ENCODE measurements at regions not wholly inside any gene's neighbourhood (a gene's known extent, or its start where the extent isn't known, plus 50 kb on each side); places are given as distances from the start of the nearest gene placed in this dataset.

GRCh38 chr3:83928391-83928790 lies 1030.4 kb upstream of the CADM2 start:
- FAIRE-seq (no peak), DNase-seq (ENCODE audit: insufficient read length, low spot score) (no peak)
- no peak for TF ChIP-seq POLR2A (IDR thresholded peaks at IDR 0.05; ENCODE audit: low read depth, low read length)

- FAIRE-seq (no peak), DNase-seq (ENCODE audit: insufficient read length, low spot score) (no peak)
- no peak for TF ChIP-seq POLR2A (IDR thresholded peaks at IDR 0.05; ENCODE audit: low read depth, low read length)
Observed at GRCh38 chr3:83928903-83929302, 1029.9 kb upstream of the CADM2 start.

- FAIRE-seq (peak; percentile 36), DNase-seq (ENCODE audit: insufficient read length, low spot score) (no peak)
- TF ChIP-seq POLR2A (IDR thresholded peaks at IDR 0.05; ENCODE audit: low read depth, low read length) = no peak
Observed at GRCh38 chr3:83934192-83935021, 1024.4 kb upstream of the CADM2 start.

- DNase-seq (ENCODE audit: insufficient read length, low spot score) (no peak), FAIRE-seq (no peak)
- TF ChIP-seq POLR2A (IDR thresholded peaks at IDR 0.05; ENCODE audit: low read depth, low read length) = no peak
Observed at GRCh38 chr3:83938491-83938890, 1020.3 kb upstream of the CADM2 start.

GRCh38 chr3:83941990-83942745 lies 1016.6 kb upstream of the CADM2 start:
- TF ChIP-seq POLR2A (IDR thresholded peaks at IDR 0.05; ENCODE audit: low read depth, low read length) = no peak
- DNase-seq (ENCODE audit: insufficient read length, low spot score) (no peak), FAIRE-seq (no peak)

DNA sequence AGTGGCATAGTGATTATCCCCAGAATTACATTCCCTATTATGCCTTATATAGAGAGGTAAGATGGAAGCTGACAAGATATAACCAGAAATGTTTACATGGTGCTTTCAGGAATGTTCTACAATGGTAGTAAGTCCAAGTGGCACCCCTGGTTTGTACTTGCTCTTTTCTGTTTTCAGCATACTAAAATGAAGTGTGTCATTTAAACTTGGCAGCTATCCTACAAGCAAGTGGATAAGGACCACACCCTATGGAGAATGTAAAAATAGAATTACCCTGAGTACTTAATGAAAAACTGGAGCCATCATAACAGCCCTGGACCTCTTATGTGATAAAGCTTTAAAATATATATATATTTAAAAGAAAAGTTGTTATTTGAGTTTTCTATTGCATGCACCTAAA lies 1012.7 kb upstream of the CADM2 start:
- DNase-seq (ENCODE audit: insufficient read length, low spot score) (no peak), FAIRE-seq (no peak)
- no peak for TF ChIP-seq POLR2A (IDR thresholded peaks at IDR 0.05; ENCODE audit: low read depth, low read length)

- peak; percentile 43 for FAIRE-seq
- DNase-seq (ENCODE audit: insufficient read length, low spot score) = no peak
- no peak for TF ChIP-seq POLR2A (IDR thresholded peaks at IDR 0.05; ENCODE audit: low read depth, low read length)
Observed at GRCh38 chr3:83946554-83946953, 1012.2 kb upstream of the CADM2 start.

- no peak for FAIRE-seq
- TF ChIP-seq POLR2A (IDR thresholded peaks at IDR 0.05; ENCODE audit: low read depth, low read length) = no peak
- no peak for DNase-seq (ENCODE audit: insufficient read length, low spot score)
Observed at GRCh38 chr3:83948771-83949170, 1010.0 kb upstream of the CADM2 start.

DNA sequence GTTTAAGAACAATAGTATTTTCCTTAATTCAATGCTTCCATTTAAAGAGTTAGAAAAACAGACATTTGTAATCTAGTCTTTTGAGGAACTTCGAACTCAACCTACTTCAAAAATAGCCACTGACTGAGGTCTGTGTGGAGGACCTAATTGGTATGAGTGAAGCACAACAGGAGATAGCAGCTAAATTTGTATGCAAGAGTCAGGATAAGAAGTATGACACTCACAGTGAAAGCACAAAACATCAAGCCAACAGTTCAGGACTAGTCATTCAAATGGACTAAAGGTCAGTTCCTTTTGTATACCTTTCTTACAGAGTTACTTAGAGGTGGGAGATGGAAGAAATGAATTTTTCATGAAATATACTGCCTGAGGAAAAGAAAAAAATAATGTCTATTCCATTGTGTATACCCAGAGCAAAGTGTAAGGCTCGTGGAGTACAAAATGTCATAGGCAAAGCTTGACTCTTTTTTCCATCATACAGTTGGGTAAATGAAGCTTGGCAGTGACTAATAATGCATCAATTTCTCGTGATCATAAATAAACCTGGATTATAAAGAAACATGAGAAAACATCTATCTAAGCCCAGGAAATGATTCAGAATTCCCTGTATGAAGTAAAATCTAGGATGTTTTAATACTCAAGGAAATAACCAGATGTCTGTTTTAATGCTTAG lies 1005.2 kb upstream of the CADM2 start:
- DNase-seq (ENCODE audit: insufficient read length, low spot score) (no peak), FAIRE-seq (peak; percentile 91)
- TF ChIP-seq POLR2A (IDR thresholded peaks at IDR 0.05; ENCODE audit: low read depth, low read length) = no peak

DNA sequence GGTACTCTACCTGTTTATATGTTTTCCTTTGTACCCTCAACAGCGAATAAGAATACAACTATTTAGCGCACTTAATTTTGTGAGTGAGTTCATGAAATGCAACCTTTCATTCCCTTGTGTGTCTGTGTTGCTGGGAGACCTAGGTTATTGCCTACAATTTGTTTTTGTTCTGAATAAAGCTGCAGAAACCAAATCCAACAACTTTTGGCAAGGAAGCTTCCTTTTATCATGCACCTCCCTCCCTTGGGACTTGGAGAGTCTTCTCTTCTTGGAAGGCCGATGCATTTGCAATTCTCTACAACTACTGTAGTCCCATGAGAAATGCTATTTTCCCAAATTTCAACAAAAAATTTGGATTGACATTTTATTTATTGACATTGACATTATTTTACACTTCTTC lies 1002.4 kb upstream of the CADM2 start:
- FAIRE-seq (no peak), DNase-seq (ENCODE audit: insufficient read length, low spot score) (no peak)
- no peak for TF ChIP-seq POLR2A (IDR thresholded peaks at IDR 0.05; ENCODE audit: low read depth, low read length)

DNA sequence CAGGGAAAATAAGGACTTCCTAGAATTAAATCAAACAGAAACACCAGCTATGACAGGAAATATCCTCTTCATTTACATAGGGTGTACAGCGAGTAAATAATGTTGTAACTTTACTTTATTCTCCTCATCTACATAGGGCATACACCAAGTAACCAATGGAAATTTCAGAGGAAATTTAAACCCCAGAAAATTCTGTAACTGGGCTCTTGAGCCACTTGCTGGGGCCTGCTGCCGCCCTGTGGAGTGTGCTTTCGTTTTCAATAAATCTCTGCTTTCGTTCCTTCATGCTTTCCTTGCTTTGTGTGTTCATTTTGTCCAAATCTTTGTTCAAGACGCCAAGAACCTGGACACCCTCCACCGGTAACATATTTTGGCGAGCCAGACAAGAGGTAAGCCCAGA lies 990.4 kb upstream of the CADM2 start:
- TF ChIP-seq POLR2A (IDR thresholded peaks at IDR 0.05; ENCODE audit: low read depth, low read length) = no peak
- FAIRE-seq (peak; percentile 86), DNase-seq (ENCODE audit: insufficient read length, low spot score) (no peak)

DNA sequence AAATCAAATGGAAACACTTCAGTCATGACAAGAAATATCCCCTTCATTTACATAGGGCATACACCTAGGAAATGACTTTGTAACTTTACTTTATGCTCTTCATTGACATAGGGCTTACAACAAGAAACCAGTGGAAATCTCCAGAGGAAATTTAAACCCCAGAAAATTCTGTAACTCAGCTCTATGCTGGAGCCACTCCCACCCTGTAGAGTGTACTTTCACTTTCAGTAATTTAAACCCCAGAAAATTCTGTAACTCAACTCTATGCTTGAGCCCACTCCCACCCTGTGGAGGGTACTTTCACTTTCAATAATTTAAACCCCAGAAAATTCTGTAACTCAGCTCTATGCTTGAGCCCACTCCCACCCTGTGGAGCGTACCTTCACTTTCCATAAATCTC lies 987.1 kb upstream of the CADM2 start:
- DNase-seq (ENCODE audit: insufficient read length, low spot score) (no peak), FAIRE-seq (no peak)
- TF ChIP-seq POLR2A (IDR thresholded peaks at IDR 0.05; ENCODE audit: low read depth, low read length) = no peak

DNA sequence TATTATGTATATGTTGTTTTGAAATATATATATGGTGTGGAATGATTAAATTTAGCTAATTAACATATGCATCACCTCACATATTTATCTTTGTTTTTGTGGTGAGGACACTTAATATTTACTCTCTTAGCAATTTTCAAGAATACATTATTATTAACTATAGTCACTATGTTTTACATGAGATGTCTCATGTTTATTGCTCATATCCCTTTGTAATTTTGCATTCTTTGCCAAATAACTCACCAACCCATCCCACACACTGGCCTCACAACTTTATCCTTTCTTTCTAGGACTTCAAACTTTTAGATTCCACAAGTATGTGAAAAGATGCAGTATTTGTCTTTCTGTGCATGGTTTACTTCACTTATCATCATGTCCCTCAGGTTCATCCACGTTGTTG lies 950.2 kb upstream of the CADM2 start:
- TF ChIP-seq POLR2A (IDR thresholded peaks at IDR 0.05; ENCODE audit: low read depth, low read length) = no peak
- FAIRE-seq (peak; percentile 27), DNase-seq (ENCODE audit: insufficient read length, low spot score) (no peak)

DNA sequence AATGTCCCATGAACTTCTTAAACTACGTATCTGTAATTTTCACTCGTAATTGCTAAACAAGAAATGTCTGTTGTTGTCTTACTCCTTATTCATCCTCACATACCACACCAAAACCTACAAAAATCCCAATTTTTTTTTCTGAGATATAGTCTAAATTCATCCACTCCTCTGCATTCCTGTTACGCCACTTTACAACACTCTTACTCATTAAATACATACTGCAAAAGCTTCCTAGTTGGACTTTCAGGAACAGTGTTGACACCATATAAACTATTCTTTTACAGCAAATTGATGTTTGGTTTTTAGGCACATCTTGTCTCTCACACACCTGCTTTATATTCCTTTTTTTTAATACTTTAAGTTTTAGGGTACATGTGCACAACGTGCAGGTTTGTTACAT lies 934.9 kb upstream of the CADM2 start:
- no peak for TF ChIP-seq POLR2A (IDR thresholded peaks at IDR 0.05; ENCODE audit: low read depth, low read length)
- FAIRE-seq (no peak), DNase-seq (ENCODE audit: insufficient read length, low spot score) (no peak)
